ENCODE measurements at regions not wholly inside any gene's neighbourhood (a gene's known extent, or its start where the extent isn't known, plus 50 kb on each side); places are given as distances from the start of the nearest gene placed in this dataset.

- H3K4me2 ChIP-seq: no peak overlapping the region
- H2AFZ ChIP-seq (replicated peaks): peak overlapping the region; percentile 31
- H3K4me1 Mint-ChIP-seq: no peaks in the 10 kb centered on the region
- no peaks in the 10 kb centered on the region for H3K27me3 ChIP-seq
- peaks cover 23% of the 10 kb centered on the region for H3K9me3 Mint-ChIP-seq
- H3K4me1 ChIP-seq: no peaks in the 10 kb centered on the region
- H3K27ac Mint-ChIP-seq: no peak overlapping the region
- no peak for TF ChIP-seq CTCF (IDR thresholded peaks at IDR 0.05)
- TF ChIP-seq EZH2phosphoT487 (IDR thresholded peaks at IDR 0.05): no peak
- TF ChIP-seq EZH2 (IDR thresholded peaks at IDR 0.05): no peak
- no peak overlapping the region for H3K9ac ChIP-seq
- H3K79me2 ChIP-seq (ENCODE audit: low read depth): no peaks in the 10 kb centered on the region
- H3K27me3 Mint-ChIP-seq (ENCODE audit: insufficient read depth, low read depth): peaks cover 3% of the 10 kb centered on the region
- no peak overlapping the region for H3K27ac ChIP-seq
- H4K20me1 ChIP-seq (ENCODE audit: low read depth): no peaks in the 10 kb centered on the region
- H3K4me3 ChIP-seq: no peak overlapping the region
- no peak for DNase-seq (ENCODE audit: low spot score)
- H3F3A ChIP-seq (ENCODE audit: low read depth): no peaks in the 10 kb centered on the region
- no peak overlapping the region for H3K4me3 Mint-ChIP-seq
- no peaks in the 10 kb centered on the region for H3K36me3 Mint-ChIP-seq
- H3K36me3 ChIP-seq: no peaks in the 10 kb centered on the region
- H3K9me3 ChIP-seq (ENCODE audit: low read depth): peaks cover 6% of the 10 kb centered on the region
These were observed 66.1 kb upstream of the ODC1 start for GRCh38 chr2:10514273-10514672.

GRCh38 chr2:10513201-10513600, 65.1 kb upstream of the ODC1 start:
- Histone ChIP-seq H3K4me3 (no peak overlapping the region), H4K20me1 (ENCODE audit: low read depth) (no peaks in the 10 kb centered on the region), H2AFZ (replicated peaks) (no peak overlapping the region), H3K4me1 (no peaks in the 10 kb centered on the region), H3K27ac (no peak overlapping the region), H3K36me3 (no peaks in the 10 kb centered on the region), H3K79me2 (ENCODE audit: low read depth) (no peaks in the 10 kb centered on the region), H3K9me3 (ENCODE audit: low read depth) (peaks cover 6% of the 10 kb centered on the region), H3K4me2 (no peak overlapping the region), H3K27me3 (no peaks in the 10 kb centered on the region), H3K9ac (no peak overlapping the region), H3F3A (ENCODE audit: low read depth) (no peaks in the 10 kb centered on the region)
- no peak for DNase-seq (ENCODE audit: low spot score)
- H3K36me3 Mint-ChIP-seq: no peaks in the 10 kb centered on the region
- no peaks in the 10 kb centered on the region for H3K4me1 Mint-ChIP-seq
- H3K27ac Mint-ChIP-seq: no peak overlapping the region
- TF ChIP-seq EZH2 (IDR thresholded peaks at IDR 0.05) (no peak), CTCF (IDR thresholded peaks at IDR 0.05) (no peak), EZH2phosphoT487 (IDR thresholded peaks at IDR 0.05) (no peak)
- H3K27me3 Mint-ChIP-seq (ENCODE audit: insufficient read depth, low read depth): peaks cover 3% of the 10 kb centered on the region
- peaks cover 23% of the 10 kb centered on the region for H3K9me3 Mint-ChIP-seq
- no peak overlapping the region for H3K4me3 Mint-ChIP-seq

- no peak overlapping the region for H3K9ac ChIP-seq
These were observed 59.9 kb upstream of the ODC1 start for GRCh38 chr2:10508038-10508437.

More at GRCh38 chr2:10508038-10508437, 59.9 kb upstream of the ODC1 start:
- DNase-seq (ENCODE audit: low spot score): no peak
- Histone ChIP-seq H3K4me2 (no peak overlapping the region), H3K9me3 (ENCODE audit: low read depth) (no peaks in the 10 kb centered on the region), H3K79me2 (ENCODE audit: low read depth) (no peaks in the 10 kb centered on the region), H4K20me1 (ENCODE audit: low read depth) (no peaks in the 10 kb centered on the region), H2AFZ (replicated peaks) (no peak overlapping the region), H3F3A (ENCODE audit: low read depth) (no peaks in the 10 kb centered on the region), H3K36me3 (no peaks in the 10 kb centered on the region), H3K27ac (no peak overlapping the region), H3K4me1 (peaks cover 4% of the 10 kb centered on the region), H3K4me3 (no peak overlapping the region), H3K27me3 (no peaks in the 10 kb centered on the region)
- Mint-ChIP-seq H3K27me3 (ENCODE audit: insufficient read depth, low read depth) (peaks cover 6% of the 10 kb centered on the region), H3K36me3 (no peaks in the 10 kb centered on the region), H3K4me1 (peaks cover 4% of the 10 kb centered on the region), H3K4me3 (no peak overlapping the region), H3K9me3 (no peaks in the 10 kb centered on the region), H3K27ac (no peak overlapping the region)
- no peak for TF ChIP-seq CTCF (IDR thresholded peaks at IDR 0.05)
- no peak for TF ChIP-seq EZH2phosphoT487 (IDR thresholded peaks at IDR 0.05)
- TF ChIP-seq EZH2 (IDR thresholded peaks at IDR 0.05): no peak
